ENCODE measurements at regions not wholly inside any gene's neighbourhood (a gene's known extent, or its start where the extent isn't known, plus 50 kb on each side); places are given as distances from the start of the nearest gene placed in this dataset.

GRCh38 chr7:113389112-113389646 lies 270.8 kb upstream of the SMIM30 start (continued):
- TF ChIP-seq MLX (CRISPR knock-in tag; IDR thresholded peaks at IDR 0.05) (no peak), ZNF396 (CRISPR knock-in tag; IDR thresholded peaks at IDR 0.05; ENCODE audit: borderline replicate concordance) (no peak), ZNF281 (CRISPR knock-in tag; IDR thresholded peaks at IDR 0.05) (no peak), ZNF512 (CRISPR knock-in tag; IDR thresholded peaks at IDR 0.05; ENCODE audit: borderline replicate concordance) (no peak)

GRCh38 chr7:113383638-113384037 lies 265.3 kb upstream of the SMIM30 start:
- DNase-seq (ENCODE audit: low spot score) (no peak), ATAC-seq (no peak)
- ChIA-PET POLR2A (no interaction called here), CTCF (no interaction called here)
- no peak overlapping the region for H3K27ac Mint-ChIP-seq
- peaks cover under 1% of the 10 kb centered on the region for H3K9me3 Mint-ChIP-seq
- peaks cover 23% of the 10 kb centered on the region for H3K27me3 Mint-ChIP-seq (ENCODE audit: low read depth)
- H3K4me1 Mint-ChIP-seq, result no peaks in the 10 kb centered on the region
- H3K36me3 Mint-ChIP-seq, result peaks cover under 1% of the 10 kb centered on the region
- no peak overlapping the region for H3K4me3 Mint-ChIP-seq
- TF ChIP-seq PREB (CRISPR knock-in tag; IDR thresholded peaks at IDR 0.05; ENCODE audit: borderline replicate concordance), result no peak
- no peak for TF ChIP-seq ZSCAN18 (CRISPR knock-in tag; IDR thresholded peaks at IDR 0.05)
- TF ChIP-seq IRF1 (CRISPR knock-in tag; IDR thresholded peaks at IDR 0.05), result no peak
- TF ChIP-seq TP53 (CRISPR knock-in tag; IDR thresholded peaks at IDR 0.05), result no peak
- TF ChIP-seq E2F5 (CRISPR knock-in tag; IDR thresholded peaks at IDR 0.05), result no peak
- TF ChIP-seq OVOL2 (CRISPR knock-in tag; IDR thresholded peaks at IDR 0.05; ENCODE audit: borderline replicate concordance), result no peak
- TF ChIP-seq E2F1 (CRISPR knock-in tag; IDR thresholded peaks at IDR 0.05), result no peak
- no peak for TF ChIP-seq SMAD4 (CRISPR knock-in tag; IDR thresholded peaks at IDR 0.05)
- no peak for TF ChIP-seq CREM (CRISPR knock-in tag; IDR thresholded peaks at IDR 0.05)
- no peak for TF ChIP-seq STAT6 (CRISPR knock-in tag; conservative IDR thresholded peaks at IDR 0.05; ENCODE audit: low read depth)
- TF ChIP-seq IRF2 (CRISPR knock-in tag; IDR thresholded peaks at IDR 0.05; ENCODE audit: borderline replicate concordance, low read depth), result no peak
- no peak for TF ChIP-seq ZNF396 (CRISPR knock-in tag; IDR thresholded peaks at IDR 0.05; ENCODE audit: borderline replicate concordance)
- no peak for TF ChIP-seq PRDM15 (CRISPR knock-in tag; IDR thresholded peaks at IDR 0.05)
- no peak for TF ChIP-seq SOX15 (CRISPR knock-in tag; IDR thresholded peaks at IDR 0.05)
- no peak for TF ChIP-seq ZNF121 (CRISPR knock-in tag; IDR thresholded peaks at IDR 0.05)

All from WTC11 (cell line).